ENCODE measurements at regions not wholly inside any gene's neighbourhood (a gene's known extent, or its start where the extent isn't known, plus 50 kb on each side); places are given as distances from the start of the nearest gene placed in this dataset.

DNA sequence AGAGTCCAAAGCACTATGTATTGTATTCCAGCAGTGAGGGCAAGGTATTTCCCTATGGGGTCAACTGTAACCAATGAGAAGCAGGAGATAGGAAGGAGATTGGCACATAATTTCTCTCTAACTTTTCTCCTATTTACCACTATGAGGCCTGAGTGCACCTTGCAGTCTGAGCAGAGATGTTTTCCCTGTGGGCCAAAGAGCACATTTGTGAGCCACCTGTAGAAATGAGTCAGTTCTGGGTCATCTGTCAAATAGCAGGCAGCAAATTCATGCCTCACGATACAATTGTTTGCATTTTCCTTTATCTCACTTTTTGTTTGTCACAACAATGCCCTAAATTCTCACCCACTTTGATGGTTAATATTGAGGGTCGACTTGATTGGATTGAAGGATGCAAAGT is 547.2 kb upstream of the NCAM2 start:
- no peak overlapping the region for H3K4me2 ChIP-seq (ENCODE audit: low read length, poor library complexity, severe bottlenecking)
- H2BK12ac ChIP-seq (ENCODE audit: low read length in 2 of 2): no peak overlapping the region
- H3K79me1 ChIP-seq (replicated peaks; ENCODE audit: low read length, poor library complexity, severe bottlenecking): no peaks in the 10 kb centered on the region
- no peak overlapping the region for H3K4me3 ChIP-seq (ENCODE audit: insufficient read depth in 1 of 2, low read depth in 1 of 2, low read length in 2 of 2)
- H4K91ac ChIP-seq (ENCODE audit: low read length): no peak overlapping the region
- H4K8ac ChIP-seq (ENCODE audit: low read length): no peak overlapping the region
- no peak overlapping the region for H3K9ac ChIP-seq (ENCODE audit: low read length)
- no peak overlapping the region for H2AK5ac ChIP-seq (ENCODE audit: low read length, severe bottlenecking)
- no peaks in the 10 kb centered on the region for H3K4me1 ChIP-seq (ENCODE audit: control insufficient read depth, insufficient read depth, low read depth, low read length)
- H3K36me3 ChIP-seq (ENCODE audit: control insufficient read depth in 1 of 2, insufficient read depth in 2 of 2, low read depth in 1 of 2, low read length in 2 of 2): no peaks in the 10 kb centered on the region
- H3K27ac ChIP-seq (ENCODE audit: low read length, poor library complexity, severe bottlenecking): no peak overlapping the region
- no peak for DNase-seq
- H2BK120ac ChIP-seq (ENCODE audit: low read depth, low read length): no peak overlapping the region
- no peak overlapping the region for H2BK15ac ChIP-seq (ENCODE audit: low read depth, poor library complexity, severe bottlenecking)
- H2AFZ ChIP-seq (ENCODE audit: low read depth, low read length): no peak overlapping the region
- no peak overlapping the region for H3K23ac ChIP-seq (ENCODE audit: low read length in 2 of 2)
- H2BK5ac ChIP-seq (ENCODE audit: low read depth, low read length, poor library complexity, severe bottlenecking): no peak overlapping the region
- H3K9me3 ChIP-seq (ENCODE audit: control insufficient read depth, low read length): no peaks in the 10 kb centered on the region
- H3K27me3 ChIP-seq (ENCODE audit: control insufficient read depth in 1 of 2, insufficient read depth in 1 of 2, low read length in 2 of 2): no peaks in the 10 kb centered on the region
- no peak overlapping the region for H3K18ac ChIP-seq (ENCODE audit: low read depth in 1 of 2, low read length in 2 of 2)
- no peak overlapping the region for H3K4ac ChIP-seq (ENCODE audit: low read depth in 1 of 2, low read length in 2 of 2)
- WGBS: 86% methylated on average over 1 of the region's 2 CpGs
- no peak overlapping the region for H3K14ac ChIP-seq (ENCODE audit: low read length in 2 of 2)

DNA sequence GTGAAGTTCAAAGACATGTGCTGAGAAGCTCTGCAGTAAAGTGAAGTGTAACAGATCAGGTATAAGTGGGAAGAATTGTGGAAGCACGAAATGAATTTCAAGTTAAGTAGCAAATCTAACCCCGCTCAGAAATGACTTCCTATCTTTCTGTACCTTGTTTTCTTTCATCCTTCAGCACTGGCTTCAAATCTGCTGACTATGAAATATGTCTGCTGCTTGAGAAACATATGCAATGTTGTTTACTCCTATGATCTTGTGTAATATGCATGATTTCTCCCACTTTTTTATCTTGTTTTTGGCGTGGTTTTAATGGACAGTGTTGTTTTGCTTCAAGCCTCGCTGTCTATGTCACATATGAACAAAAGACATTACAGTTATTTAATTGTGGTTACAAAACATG is 545.3 kb upstream of the NCAM2 start:
- no peaks in the 10 kb centered on the region for H3K4me1 ChIP-seq (ENCODE audit: control insufficient read depth, insufficient read depth, low read depth, low read length)
- no peak overlapping the region for H2AK5ac ChIP-seq (ENCODE audit: low read length, severe bottlenecking)
- H3K79me1 ChIP-seq (replicated peaks; ENCODE audit: low read length, poor library complexity, severe bottlenecking): no peaks in the 10 kb centered on the region
- 100% methylated on average over 1 of the region's 4 CpGs for WGBS
- no peak overlapping the region for H3K18ac ChIP-seq (ENCODE audit: low read depth in 1 of 2, low read length in 2 of 2)
- no peak overlapping the region for H3K4me3 ChIP-seq (ENCODE audit: insufficient read depth in 1 of 2, low read depth in 1 of 2, low read length in 2 of 2)
- H3K14ac ChIP-seq (ENCODE audit: low read length in 2 of 2): no peak overlapping the region
- no peak overlapping the region for H4K91ac ChIP-seq (ENCODE audit: low read length)
- no peak overlapping the region for H3K23ac ChIP-seq (ENCODE audit: low read length in 2 of 2)
- no peak overlapping the region for H3K9ac ChIP-seq (ENCODE audit: low read length)
- no peak for DNase-seq
- no peak overlapping the region for H3K27ac ChIP-seq (ENCODE audit: low read length, poor library complexity, severe bottlenecking)
- no peaks in the 10 kb centered on the region for H3K36me3 ChIP-seq (ENCODE audit: control insufficient read depth in 1 of 2, insufficient read depth in 2 of 2, low read depth in 1 of 2, low read length in 2 of 2)
- no peak overlapping the region for H2BK120ac ChIP-seq (ENCODE audit: low read depth, low read length)
- H3K4me2 ChIP-seq (ENCODE audit: low read length, poor library complexity, severe bottlenecking): no peak overlapping the region
- no peak overlapping the region for H2AFZ ChIP-seq (ENCODE audit: low read depth, low read length)
- no peak overlapping the region for H2BK5ac ChIP-seq (ENCODE audit: low read depth, low read length, poor library complexity, severe bottlenecking)
- no peaks in the 10 kb centered on the region for H3K27me3 ChIP-seq (ENCODE audit: control insufficient read depth in 1 of 2, insufficient read depth in 1 of 2, low read length in 2 of 2)
- no peak overlapping the region for H2BK12ac ChIP-seq (ENCODE audit: low read length in 2 of 2)
- H4K8ac ChIP-seq (ENCODE audit: low read length): no peak overlapping the region
- no peak overlapping the region for H2BK15ac ChIP-seq (ENCODE audit: low read depth, poor library complexity, severe bottlenecking)
- no peaks in the 10 kb centered on the region for H3K9me3 ChIP-seq (ENCODE audit: control insufficient read depth, low read length)
- no peak overlapping the region for H3K4ac ChIP-seq (ENCODE audit: low read depth in 1 of 2, low read length in 2 of 2)

DNA sequence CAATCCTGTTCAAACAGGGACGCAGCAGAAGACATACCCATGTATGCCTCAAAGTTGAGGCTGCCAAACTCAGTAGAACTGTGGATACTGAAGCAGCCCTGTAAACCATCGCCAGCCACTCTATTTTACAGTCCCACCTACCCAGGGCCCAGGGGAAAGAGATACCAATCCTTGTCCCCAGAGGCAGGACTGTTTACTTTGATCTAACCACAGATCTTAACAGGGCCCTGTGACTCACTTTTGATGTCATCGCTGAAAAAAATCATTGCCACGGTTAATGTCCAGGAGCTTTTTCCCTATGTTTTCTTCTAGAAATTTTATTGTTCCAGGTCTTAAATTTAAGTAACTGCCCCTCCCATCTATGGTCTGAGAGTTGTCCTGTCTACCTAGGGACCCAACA is 538.4 kb upstream of the NCAM2 start:
- Histone ChIP-seq H3K4me3 (ENCODE audit: insufficient read depth in 1 of 2, low read depth in 1 of 2, low read length in 2 of 2) (no peak overlapping the region), H4K91ac (ENCODE audit: low read length) (no peak overlapping the region), H3K18ac (ENCODE audit: low read depth in 1 of 2, low read length in 2 of 2) (no peak overlapping the region), H3K27ac (ENCODE audit: low read length, poor library complexity, severe bottlenecking) (no peak overlapping the region), H2BK12ac (ENCODE audit: low read length in 2 of 2) (no peak overlapping the region), H2BK120ac (ENCODE audit: low read depth, low read length) (no peak overlapping the region), H4K8ac (ENCODE audit: low read length) (no peak overlapping the region), H3K23ac (ENCODE audit: low read length in 2 of 2) (no peak overlapping the region), H3K4ac (ENCODE audit: low read depth in 1 of 2, low read length in 2 of 2) (no peak overlapping the region), H3K4me2 (ENCODE audit: low read length, poor library complexity, severe bottlenecking) (no peak overlapping the region), H3K9me3 (ENCODE audit: control insufficient read depth, low read length) (no peaks in the 10 kb centered on the region), H3K27me3 (ENCODE audit: control insufficient read depth in 1 of 2, insufficient read depth in 1 of 2, low read length in 2 of 2) (no peaks in the 10 kb centered on the region), H3K9ac (ENCODE audit: low read length) (no peak overlapping the region), H3K36me3 (ENCODE audit: control insufficient read depth in 1 of 2, insufficient read depth in 2 of 2, low read depth in 1 of 2, low read length in 2 of 2) (no peaks in the 10 kb centered on the region), H3K4me1 (ENCODE audit: control insufficient read depth, insufficient read depth, low read depth, low read length) (no peaks in the 10 kb centered on the region), H3K14ac (ENCODE audit: low read length in 2 of 2) (no peak overlapping the region), H2BK15ac (ENCODE audit: low read depth, poor library complexity, severe bottlenecking) (no peak overlapping the region), H3K79me1 (replicated peaks; ENCODE audit: low read length, poor library complexity, severe bottlenecking) (no peaks in the 10 kb centered on the region), H2AFZ (ENCODE audit: low read depth, low read length) (no peak overlapping the region), H2BK5ac (ENCODE audit: low read depth, low read length, poor library complexity, severe bottlenecking) (no peak overlapping the region), H2AK5ac (ENCODE audit: low read length, severe bottlenecking) (no peak overlapping the region)
- DNase-seq: peak; percentile 43
- WGBS: 59% methylated on average over 4 of the region's 4 CpGs

DNA sequence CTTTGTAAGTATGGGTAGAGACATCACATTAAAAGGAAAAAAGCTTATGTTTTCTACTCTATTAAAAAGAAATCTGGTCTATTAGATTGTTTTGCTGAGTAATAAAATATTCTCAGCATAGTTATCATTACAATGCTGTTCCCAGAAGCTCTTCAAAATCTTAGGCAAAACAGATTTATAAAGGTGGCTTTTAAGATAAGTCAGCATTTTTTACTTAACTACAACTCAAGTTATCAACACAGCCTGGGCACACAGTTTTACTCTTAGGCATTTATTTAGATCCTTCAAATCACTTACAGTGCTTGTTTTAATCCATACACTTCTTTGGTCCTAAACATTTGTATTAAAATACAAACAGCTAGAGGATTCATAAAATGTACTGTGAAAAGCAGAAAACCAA is 534.8 kb upstream of the NCAM2 start:
- Histone ChIP-seq H3K4ac (ENCODE audit: low read depth in 1 of 2, low read length in 2 of 2) (no peak overlapping the region), H3K9ac (ENCODE audit: low read length) (no peak overlapping the region), H3K9me3 (ENCODE audit: control insufficient read depth, low read length) (no peaks in the 10 kb centered on the region), H2BK12ac (ENCODE audit: low read length in 2 of 2) (no peak overlapping the region), H2BK120ac (ENCODE audit: low read depth, low read length) (no peak overlapping the region), H2BK15ac (ENCODE audit: low read depth, poor library complexity, severe bottlenecking) (no peak overlapping the region), H3K36me3 (ENCODE audit: control insufficient read depth in 1 of 2, insufficient read depth in 2 of 2, low read depth in 1 of 2, low read length in 2 of 2) (no peaks in the 10 kb centered on the region), H3K23ac (ENCODE audit: low read length in 2 of 2) (no peak overlapping the region), H3K18ac (ENCODE audit: low read depth in 1 of 2, low read length in 2 of 2) (no peak overlapping the region), H2AK5ac (ENCODE audit: low read length, severe bottlenecking) (no peak overlapping the region), H3K4me3 (ENCODE audit: insufficient read depth in 1 of 2, low read depth in 1 of 2, low read length in 2 of 2) (no peak overlapping the region), H3K14ac (ENCODE audit: low read length in 2 of 2) (no peak overlapping the region), H3K27ac (ENCODE audit: low read length, poor library complexity, severe bottlenecking) (no peak overlapping the region), H3K79me1 (replicated peaks; ENCODE audit: low read length, poor library complexity, severe bottlenecking) (no peaks in the 10 kb centered on the region), H4K8ac (ENCODE audit: low read length) (no peak overlapping the region), H3K4me2 (ENCODE audit: low read length, poor library complexity, severe bottlenecking) (no peak overlapping the region), H2AFZ (ENCODE audit: low read depth, low read length) (no peak overlapping the region), H4K91ac (ENCODE audit: low read length) (no peak overlapping the region), H3K4me1 (ENCODE audit: control insufficient read depth, insufficient read depth, low read depth, low read length) (no peaks in the 10 kb centered on the region), H2BK5ac (ENCODE audit: low read depth, low read length, poor library complexity, severe bottlenecking) (no peak overlapping the region), H3K27me3 (ENCODE audit: control insufficient read depth in 1 of 2, insufficient read depth in 1 of 2, low read length in 2 of 2) (no peaks in the 10 kb centered on the region)
- no peak for DNase-seq

All from mesenchymal stem cell (in vitro differentiated cells and primary cell).